IMR-90 (cell line): ENCODE measurements at regions not wholly inside any gene's neighbourhood (a gene's known extent, or its start where the extent isn't known, plus 50 kb on each side); places are given as distances from the start of the nearest gene placed in this dataset.

Experiments used
- ATAC-seq: fragments of 200-7000 bp; cut with Tn5 transposase; 2 replicates; pipeline ENCODE4 v1.9.1; 2020; ENCODE audit warnings: low read depth, mild to moderate bottlenecking, moderate library complexity
- BruUV-seq: library from RNA; stranded (reverse); fragments of 400-500 nt; replicated peaks from 2 replicates; lab custom pipeline; 2021; lab: Mats Ljungman, UMichigan
- CTCF ChIA-PET: fragments of 300-600 bp; formaldehyde crosslinking; extraction: SDS; loops from one replicate; lab custom pipeline; 2021; ENCODE audit warnings: antibody characterized with exemption; lab: Yijun Ruan, JAX
- POLR2A ChIA-PET: fragments of 300-600 bp; sonication (Branson Sonifier 250); formaldehyde crosslinking; loops from one replicate; lab custom pipeline; 2022; ENCODE audit warnings: antibody characterized with exemption; ENCODE audit not compliant: unreplicated experiment; lab: Charles Lee
- DNase-seq: peaks from one replicate; pipeline ENCODE4 v3.0.0; 2013
- H2AFZ ChIP-seq: replicated peaks from 2 replicates; pipeline ENCODE3; 2013; ENCODE audit warnings: low read length, mild to moderate bottlenecking; ENCODE audit not compliant: poor library complexity
- H2AK5ac ChIP-seq: 2 replicates; pipeline ENCODE4 v1.6.1; 2013; ENCODE audit warnings: low read depth, low read length, inconsistent platforms
- H2AK9ac ChIP-seq: replicated peaks from 2 replicates; pipeline ENCODE3; 2013; ENCODE audit warnings: mild to moderate bottlenecking, low read depth, low read length, moderate library complexity; ENCODE audit not compliant: poor library complexity
- H2BK120ac ChIP-seq: 2 replicates; pipeline ENCODE4 v1.6.1; 2013; ENCODE audit warnings: low read depth, low read length, inconsistent platforms
- H2BK15ac ChIP-seq: 3 replicates; pipeline ENCODE4 v1.6.1; 2013; ENCODE audit warnings: low read depth, low read length, inconsistent platforms
- H2BK20ac ChIP-seq: 2 replicates; pipeline ENCODE4 v1.6.1; 2013; ENCODE audit warnings: low read depth, mild to moderate bottlenecking, inconsistent platforms, low read length, moderate library complexity
- H2BK5ac ChIP-seq: 2 replicates; pipeline ENCODE4 v1.6.1; 2013; ENCODE audit warnings: mild to moderate bottlenecking, low read depth, low read length, inconsistent platforms; ENCODE audit not compliant: poor library complexity, severe bottlenecking
- H3K14ac ChIP-seq: replicated peaks from 2 replicates; pipeline ENCODE4 v1.6.1; 2013; ENCODE audit warnings: low read depth, low read length, inconsistent platforms
- H3K18ac ChIP-seq: 2 replicates; pipeline ENCODE4 v1.6.1; 2013; ENCODE audit warnings: low read depth, low read length, control low read depth
- H3K23ac ChIP-seq: 2 replicates; pipeline ENCODE4 v1.6.1; 2013; ENCODE audit warnings: low read depth, low read length, inconsistent platforms
- H3K27ac ChIP-seq: 2 replicates; pipeline ENCODE4 v1.5.1; 2013; ENCODE audit warnings: mild to moderate bottlenecking, control low read depth, low read length; ENCODE audit not compliant: insufficient read depth
- H3K27me3 ChIP-seq: 2 replicates; pipeline ENCODE4 v1.6.1; 2013; ENCODE audit warnings: low read length; ENCODE audit not compliant: control insufficient read depth, insufficient read depth
- H3K36me3 ChIP-seq: 2 replicates; pipeline ENCODE4 v1.6.1; 2013; ENCODE audit warnings: low read length, mixed read lengths; ENCODE audit not compliant: control insufficient read depth, insufficient read depth
- H3K4ac ChIP-seq: 2 replicates; pipeline ENCODE4 v1.6.1; 2013; ENCODE audit warnings: low read depth, low read length, inconsistent platforms
- H3K4me1 ChIP-seq: 2 replicates; pipeline ENCODE4 v1.6.1; 2013; ENCODE audit warnings: low read length, mixed read lengths; ENCODE audit not compliant: control insufficient read depth, insufficient read depth
- H3K4me2 ChIP-seq: 2 replicates; pipeline ENCODE4 v1.6.1; 2013; ENCODE audit warnings: low read depth, mild to moderate bottlenecking, control low read depth, low read length, moderate library complexity
- H3K4me3 ChIP-seq: 2 replicates; pipeline ENCODE4 v1.5.1; 2013; ENCODE audit warnings: low read depth, mild to moderate bottlenecking, control low read depth, low read length, moderate library complexity; ENCODE audit not compliant: insufficient read depth
- H3K56ac ChIP-seq: 2 replicates; pipeline ENCODE4 v1.6.1; 2013; ENCODE audit warnings: low read length, inconsistent platforms; ENCODE audit not compliant: insufficient read depth; ENCODE audit errors: extremely low read depth
- H3K79me1 ChIP-seq, 2 experiments: 2 replicates each; pipeline ENCODE4 v1.6.1; 2013; ENCODE audit warnings: low read length in 2 of 2, inconsistent platforms in 1 of 2, low read depth in 1 of 2
- H3K9ac ChIP-seq: 2 replicates; pipeline ENCODE4 v1.6.1; 2013; ENCODE audit warnings: low read depth, low read length, control low read depth
- H3K9me1 ChIP-seq: 2 replicates; pipeline ENCODE4 v1.6.1; 2013; ENCODE audit warnings: low read length, inconsistent platforms; ENCODE audit not compliant: insufficient read depth
- H3K9me3 ChIP-seq: 2 replicates; pipeline ENCODE4 v1.6.1; 2013; ENCODE audit warnings: low read length; ENCODE audit not compliant: control insufficient read depth, insufficient read depth
- H4K20me1 ChIP-seq: 2 replicates; pipeline ENCODE4 v1.6.1; 2013; ENCODE audit warnings: low read length, inconsistent platforms; ENCODE audit not compliant: insufficient read depth
- H4K5ac ChIP-seq: 2 replicates; pipeline ENCODE4 v1.6.1; 2013; ENCODE audit warnings: mild to moderate bottlenecking, low read depth, low read length, control low read depth
- H4K8ac ChIP-seq, 2 experiments: 2 replicates each; pipeline ENCODE4 v1.6.1; 2013; ENCODE audit warnings: low read depth in 2 of 2, low read length in 2 of 2, control low read depth in 1 of 2, inconsistent platforms in 1 of 2
- H4K91ac ChIP-seq: 2 replicates; pipeline ENCODE4 v1.6.1; 2013; ENCODE audit warnings: low read depth, low read length, inconsistent platforms; ENCODE audit not compliant: insufficient read depth
- BHLHE40 ChIP-seq: fragments of 150-350 bp; IDR thresholded peaks from 2 replicates; pipeline ENCODE4 v1.6.1; 2016; ENCODE audit warnings: mild to moderate bottlenecking, low read depth, low read length
- CEBPB ChIP-seq: IDR thresholded peaks from 2 replicates; pipeline ENCODE4 v1.6.1; 2012; ENCODE audit warnings: low read depth, low read length, improper control_type of control experiment
- CHD1 ChIP-seq: IDR thresholded peaks from 2 replicates; pipeline ENCODE4 v1.6.1; 2012; ENCODE audit warnings: low read depth, low read length, improper control_type of control experiment
- FOS ChIP-seq: fragments of 150-350 bp; IDR thresholded peaks from 2 replicates; pipeline ENCODE4 v1.6.1; 2016; ENCODE audit warnings: low read depth, low read length
- MAFK ChIP-seq: IDR thresholded peaks from 2 replicates; pipeline ENCODE4 v1.6.1; 2012; ENCODE audit warnings: low read depth, low read length, improper control_type of control experiment
- NFE2L2 ChIP-seq: fragments of 150-350 bp; IDR thresholded peaks from 2 replicates; pipeline ENCODE4 v1.6.1; 2016; ENCODE audit warnings: low read depth, mild to moderate bottlenecking, low read length
- POLR2A ChIP-seq: IDR thresholded peaks from 2 replicates; pipeline ENCODE4 v1.6.1; 2012; ENCODE audit warnings: mild to moderate bottlenecking, low read depth, low read length
- RAD21 ChIP-seq: IDR thresholded peaks from 2 replicates; pipeline ENCODE4 v1.6.1; 2012; ENCODE audit warnings: low read length, improper control_type of control experiment
- RCOR1 ChIP-seq: IDR thresholded peaks from 2 replicates; pipeline ENCODE4 v1.6.1; 2012; ENCODE audit warnings: mild to moderate bottlenecking, low read length, improper control_type of control experiment; ENCODE audit not compliant: insufficient replicate concordance
- RFX5 ChIP-seq: IDR thresholded peaks from 2 replicates; pipeline ENCODE4 v1.8.0; 2012; ENCODE audit warnings: low read depth, mild to moderate bottlenecking, low read length, moderate library complexity
- USF2 ChIP-seq: fragments of 150-350 bp; IDR thresholded peaks from 2 replicates; pipeline ENCODE4 v1.6.1; 2017; ENCODE audit warnings: mild to moderate bottlenecking, antibody characterized with exemption, low read length, low read depth
- whole genome bisulfite sequencing, 2 experiments: methylation state at CpG; one replicate each; pipeline versions ENCODE4 v1.1.5 to v1.1.7; 2013; ENCODE audit warnings: missing lambda C conversion rate in 2 of 2; ENCODE audit not compliant: insufficient read length in 1 of 2; ENCODE audit errors: extremely low coverage in 2 of 2; 5-methylcytosine and 5-hydroxymethylcytosine counted together
- dilution Hi-C: fragments of 300-500 bp; cut with HindIII; formaldehyde crosslinking; loops from one replicate; pipeline ENCODE4 v1.14.3; 2018; ENCODE audit warnings: low sequenced_read_pairs; ENCODE audit not compliant: unreplicated experiment
- in situ Hi-C: fragments of 300-500 bp; cut with MboI; formaldehyde crosslinking; loops from 3 replicates; pipeline ENCODE4 v1.14.3; 2019; ENCODE audit warnings: low sequenced_read_pairs, inconsistent platforms, mixed read lengths
- intact Hi-C: fragments of 100-400 bp; cut with micrococcal nuclease; formaldehyde crosslinking; loops from 2 replicates; pipeline ENCODE4 v1.10.0; 2022
- TF ChIP-seq, protein P1 (sequence below): conservative IDR thresholded peaks from 2 replicates; pipeline ENCODE4 v1.5.1; 2012; ENCODE audit warnings: mild to moderate bottlenecking, low read depth, low read length, improper control_type of control experiment

GRCh38 chr2:129367107-129367506 is 612.4 kb upstream of the RAB6C start:
- in situ Hi-C loops (no loop called here), dilution Hi-C loops (no loop called here), intact Hi-C loops (no loop called here)
- H2AK5ac ChIP-seq, result no peak overlapping the region
- H3K27ac ChIP-seq, result no peak overlapping the region
- H3K4ac ChIP-seq, result no peak overlapping the region
- H2AFZ ChIP-seq, result no peak overlapping the region
- ChIA-PET CTCF (no interaction called here), POLR2A (no interaction called here)
- H3K18ac ChIP-seq, result no peak overlapping the region
- H3K9ac ChIP-seq, result no peak overlapping the region
- no peak overlapping the region for H2BK120ac ChIP-seq
- H3K79me1 ChIP-seq, result no peaks in the 10 kb centered on the region
- no peak overlapping the region for H3K56ac ChIP-seq
- no peak overlapping the region for H3K4me3 ChIP-seq
- H3K9me1 ChIP-seq, result no peaks in the 10 kb centered on the region
- no TSS peak for BruUV-seq
- H4K8ac ChIP-seq, result no peak overlapping the region
- H2AK9ac ChIP-seq, result no peak overlapping the region
- H2BK15ac ChIP-seq, result no peak overlapping the region
- H3K36me3 ChIP-seq, result no peaks in the 10 kb centered on the region
- no peaks in the 10 kb centered on the region for H3K27me3 ChIP-seq
- no peak overlapping the region for H4K91ac ChIP-seq
- no CpG with 5 or more reads among the region's 4 CpGs for WGBS, 2 experiments
- TF ChIP-seq RFX5 (no peak), POLR2A (no peak), RAD21 (no peak), FOS (no peak), BHLHE40 (no peak), RCOR1 (no peak), MAFK (no peak), NFE2L2 (no peak), CHD1 (no peak), USF2 (no peak), CEBPB (no peak)
- TF ChIP-seq, protein P1, sequence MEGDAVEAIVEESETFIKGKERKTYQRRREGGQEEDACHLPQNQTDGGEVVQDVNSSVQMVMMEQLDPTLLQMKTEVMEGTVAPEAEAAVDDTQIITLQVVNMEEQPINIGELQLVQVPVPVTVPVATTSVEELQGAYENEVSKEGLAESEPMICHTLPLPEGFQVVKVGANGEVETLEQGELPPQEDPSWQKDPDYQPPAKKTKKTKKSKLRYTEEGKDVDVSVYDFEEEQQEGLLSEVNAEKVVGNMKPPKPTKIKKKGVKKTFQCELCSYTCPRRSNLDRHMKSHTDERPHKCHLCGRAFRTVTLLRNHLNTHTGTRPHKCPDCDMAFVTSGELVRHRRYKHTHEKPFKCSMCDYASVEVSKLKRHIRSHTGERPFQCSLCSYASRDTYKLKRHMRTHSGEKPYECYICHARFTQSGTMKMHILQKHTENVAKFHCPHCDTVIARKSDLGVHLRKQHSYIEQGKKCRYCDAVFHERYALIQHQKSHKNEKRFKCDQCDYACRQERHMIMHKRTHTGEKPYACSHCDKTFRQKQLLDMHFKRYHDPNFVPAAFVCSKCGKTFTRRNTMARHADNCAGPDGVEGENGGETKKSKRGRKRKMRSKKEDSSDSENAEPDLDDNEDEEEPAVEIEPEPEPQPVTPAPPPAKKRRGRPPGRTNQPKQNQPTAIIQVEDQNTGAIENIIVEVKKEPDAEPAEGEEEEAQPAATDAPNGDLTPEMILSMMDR, result no peak
- no peak overlapping the region for H3K14ac ChIP-seq
- peaks cover 31% of the 10 kb centered on the region for H3K9me3 ChIP-seq
- no peaks in the 10 kb centered on the region for H3K4me1 ChIP-seq
- no peak overlapping the region for H2BK20ac ChIP-seq
- H4K5ac ChIP-seq, result no peak overlapping the region
- H2BK5ac ChIP-seq, result no peak overlapping the region
- DNase-seq (no peak), ATAC-seq (no peak)
- H4K20me1 ChIP-seq, result no peaks in the 10 kb centered on the region
- H3K23ac ChIP-seq, result no peak overlapping the region
- no peak overlapping the region for H3K4me2 ChIP-seq
